ENCODE measurements at regions not wholly inside any gene's neighbourhood (a gene's known extent, or its start where the extent isn't known, plus 50 kb on each side); places are given as distances from the start of the nearest gene placed in this dataset.

DNA sequence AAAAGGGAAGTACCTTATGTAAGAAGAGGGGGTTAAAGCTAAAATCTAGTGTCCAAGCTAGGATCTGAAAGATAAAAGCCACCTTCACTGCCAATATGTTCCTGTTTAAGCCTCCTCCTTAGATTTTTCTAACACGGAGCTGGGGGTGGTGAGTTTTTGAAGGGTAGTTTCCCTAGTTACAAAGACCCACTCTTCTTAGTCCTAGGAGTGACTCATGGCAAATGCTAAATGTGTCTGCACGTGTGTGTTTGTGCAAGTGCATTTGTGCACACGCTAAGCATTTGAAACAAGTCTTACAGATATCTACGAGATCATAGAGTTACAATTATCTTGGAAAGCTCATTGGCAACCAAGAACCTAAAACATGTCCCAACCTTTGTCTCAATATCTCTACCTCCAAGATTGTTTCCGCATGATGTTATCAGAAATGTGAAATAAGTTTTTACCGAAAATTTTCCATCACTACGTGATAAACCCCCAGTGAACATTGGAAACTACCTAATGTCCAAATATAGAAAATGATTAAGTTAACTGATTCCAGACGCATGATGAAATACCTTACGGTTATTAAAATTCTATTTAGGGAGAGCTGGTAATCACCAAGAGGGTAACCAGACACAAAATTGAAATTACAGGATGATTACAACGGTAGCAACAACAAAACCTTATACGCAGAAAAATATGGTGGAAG, 78.0 kb upstream of the HRH2 start:
- DNase-seq = no peak

DNA sequence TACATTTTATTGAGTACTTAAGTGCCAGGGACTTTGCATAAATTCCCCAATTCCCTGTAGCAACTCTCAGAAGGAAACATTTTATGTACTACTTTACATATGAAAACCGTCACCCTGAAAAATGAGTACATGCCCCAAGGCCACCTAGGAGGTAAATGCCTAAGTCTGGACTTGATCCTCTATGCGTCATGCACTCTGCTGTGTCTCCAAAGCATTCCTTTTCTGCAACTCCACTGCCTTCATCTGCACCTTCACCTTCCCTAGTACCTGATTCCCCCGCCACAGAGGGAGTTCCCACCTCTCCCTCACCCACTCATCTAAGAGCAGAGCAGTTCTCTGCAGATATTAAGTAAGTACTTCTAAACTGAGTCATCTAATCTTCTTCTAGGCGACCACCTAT, 75.2 kb upstream of the HRH2 start:
- no peak for DNase-seq

DNA sequence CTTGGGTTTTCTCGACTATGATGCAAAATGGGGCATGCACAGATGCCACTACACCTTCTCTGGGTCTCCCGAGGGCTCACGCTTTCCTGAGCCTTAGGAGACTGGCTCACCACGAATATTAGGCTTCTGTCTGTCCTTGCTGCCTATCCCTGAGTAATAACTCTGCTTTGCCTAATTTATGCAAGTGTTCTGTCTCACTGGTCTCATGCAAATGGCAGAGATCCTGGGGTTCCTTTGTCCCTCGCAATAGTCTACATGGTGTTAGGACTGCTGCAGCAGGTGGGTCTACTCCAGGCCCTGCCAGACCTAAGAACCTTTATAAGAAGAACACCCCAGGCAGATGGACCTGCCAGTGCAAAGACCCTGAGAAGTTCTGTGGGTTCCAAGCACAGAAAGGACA, 72.3 kb upstream of the HRH2 start:
- no peak for DNase-seq

DNA sequence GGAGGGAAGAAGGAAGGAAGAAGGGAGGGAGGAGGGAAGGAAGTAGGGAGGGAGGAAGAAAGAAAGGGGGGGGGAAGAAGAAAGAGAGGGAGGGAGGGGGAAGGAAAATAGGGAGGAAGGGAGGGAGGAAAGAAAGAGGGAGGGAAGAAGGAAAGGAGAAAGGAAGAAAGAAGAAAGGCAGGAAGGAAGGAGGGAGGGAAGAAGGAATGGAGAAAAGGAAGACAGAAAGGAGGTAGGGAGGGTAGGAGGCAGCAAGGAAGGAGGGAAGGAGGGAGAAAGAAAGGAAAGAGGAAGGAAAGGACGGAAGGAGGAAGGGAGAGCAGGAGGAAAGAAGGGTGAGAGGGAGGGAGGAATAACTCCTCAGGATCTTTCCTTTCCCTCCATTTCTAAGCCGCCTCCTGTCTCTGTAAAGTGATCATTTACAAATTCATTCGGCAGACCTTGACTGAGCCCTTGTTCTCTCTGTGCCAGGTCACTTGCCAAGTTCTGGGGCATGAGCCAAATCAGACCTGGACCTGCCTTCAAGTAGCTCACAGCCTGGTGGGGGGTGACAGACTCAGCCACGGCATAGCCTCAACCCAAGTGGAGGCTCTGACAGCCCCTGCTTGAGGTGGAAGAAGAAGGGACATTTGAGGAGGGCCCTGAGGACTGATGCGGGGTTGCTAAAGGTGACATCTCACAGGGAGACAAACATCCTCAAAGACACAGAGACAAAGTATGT, 69.0 kb upstream of the HRH2 start:
- no peak for DNase-seq

DNA sequence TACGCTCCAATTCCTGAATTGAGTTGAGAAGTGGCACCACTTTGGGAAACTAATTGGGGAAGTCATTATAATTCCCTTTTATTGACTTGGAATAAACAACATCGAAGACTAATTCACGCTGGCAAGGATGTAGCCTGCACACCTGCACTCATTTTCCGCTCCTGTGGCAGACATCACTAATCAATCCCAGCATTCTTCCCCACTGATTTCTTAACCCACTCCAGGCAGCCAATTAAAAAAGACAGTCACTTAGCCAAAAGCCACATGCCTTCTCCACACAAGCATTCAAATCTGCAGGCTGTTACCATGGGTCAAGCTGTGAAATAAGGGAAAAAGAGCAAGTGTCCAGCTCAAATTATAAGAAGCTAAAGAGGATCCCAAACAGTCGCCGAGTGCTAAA, 68.2 kb upstream of the HRH2 start:
- DNase-seq = no peak

DNA sequence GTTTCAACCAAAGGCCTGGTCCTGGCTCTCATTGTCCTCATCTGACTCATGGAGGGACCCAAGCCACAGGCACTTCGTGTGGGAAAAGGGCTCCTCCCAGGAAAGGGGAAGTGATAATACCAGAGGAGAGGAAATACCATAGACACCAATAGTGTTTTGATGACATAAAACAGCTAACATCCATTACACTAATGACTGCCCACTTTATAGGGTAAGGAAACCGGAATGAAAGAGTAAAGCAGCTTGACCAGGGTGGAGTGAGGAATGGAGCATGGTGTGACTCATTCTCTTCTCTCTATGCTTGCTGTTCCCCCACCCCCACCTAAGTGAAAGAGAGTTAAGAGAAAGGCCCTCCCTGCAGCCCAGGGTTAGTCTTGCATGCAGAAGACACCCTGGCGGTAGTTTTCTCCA, 67.4 kb upstream of the HRH2 start:
- DNase-seq = no peak

DNA sequence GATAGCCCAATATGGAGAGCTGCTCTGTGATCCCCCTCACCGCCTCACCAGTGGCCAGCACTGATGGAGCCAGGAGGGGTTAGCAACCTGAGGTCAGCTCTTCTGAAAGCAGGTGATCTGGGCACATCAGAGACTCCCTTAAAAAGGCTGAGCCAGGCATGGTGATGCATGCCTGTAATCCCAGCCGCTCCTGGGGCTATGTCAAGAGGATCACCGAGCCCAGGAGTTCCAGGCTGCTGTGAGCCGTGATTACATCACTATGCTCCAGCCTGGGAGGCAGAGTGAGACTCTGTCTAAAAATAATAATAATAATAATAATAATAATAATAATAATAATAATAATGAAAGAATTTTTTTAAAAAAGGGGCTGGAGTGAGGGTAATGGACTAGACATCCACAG, 66.6 kb upstream of the HRH2 start:
- no peak for DNase-seq

DNA sequence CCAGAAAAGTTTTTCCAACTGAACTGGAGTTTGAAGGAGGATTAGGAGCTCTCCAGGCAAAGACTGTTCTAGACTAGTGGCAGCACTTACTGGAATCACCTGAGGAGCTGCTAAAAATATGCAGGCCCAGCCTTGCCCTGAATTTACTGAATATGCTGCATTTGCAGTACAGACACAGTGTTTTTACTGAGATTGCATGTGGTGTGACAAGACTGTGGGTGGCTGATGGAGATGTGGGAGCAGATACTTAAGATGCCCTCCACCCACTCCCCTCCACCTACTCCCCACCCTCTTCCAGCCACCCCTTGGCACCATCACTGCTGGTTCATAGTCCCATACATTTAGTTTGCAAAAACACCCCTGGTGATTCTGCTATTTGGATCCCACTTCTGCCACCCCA, 64.1 kb upstream of the HRH2 start:
- DNase-seq = no peak

DNA sequence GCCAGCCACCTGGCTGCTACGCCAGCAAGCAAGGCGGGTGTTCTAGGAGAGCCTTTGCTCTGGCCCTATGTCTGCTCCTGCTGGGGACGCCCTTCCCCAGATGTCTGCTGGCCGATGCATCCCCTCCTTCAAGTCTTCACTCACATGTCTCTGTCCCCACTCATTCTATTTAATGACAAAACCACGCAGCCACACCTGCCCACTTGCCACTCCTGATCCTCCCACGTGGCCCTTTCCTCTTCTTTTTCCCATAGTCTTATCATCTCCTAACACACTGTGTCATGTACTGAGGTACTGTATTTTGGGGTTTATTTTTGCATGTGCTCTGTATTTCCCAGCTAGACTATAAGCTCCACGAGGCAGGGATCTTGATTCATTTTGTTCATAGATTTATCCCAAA, 62.0 kb upstream of the HRH2 start:
- no peak for DNase-seq

DNA sequence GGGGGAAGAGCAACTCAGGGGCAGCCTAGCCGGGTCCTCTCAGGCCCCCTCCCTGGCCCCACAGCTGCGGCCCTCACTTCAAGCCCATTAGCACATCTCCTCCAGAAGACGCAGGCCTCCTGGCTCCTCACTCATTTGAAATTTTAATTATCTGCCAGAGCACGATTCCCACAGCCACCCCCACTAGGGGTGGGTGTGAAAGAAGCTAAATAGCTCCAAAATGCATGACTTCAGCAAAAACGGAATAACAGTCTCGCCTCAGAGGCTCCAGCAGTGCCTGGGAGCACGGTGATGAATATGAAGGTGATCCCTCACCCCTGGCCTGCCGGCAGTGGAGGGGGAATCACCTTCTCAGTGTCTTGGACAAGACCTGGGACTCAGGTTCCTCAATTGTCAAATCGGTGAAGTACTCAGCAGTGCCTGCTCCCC, 61.1 kb upstream of the HRH2 start:
- no peak for DNase-seq

DNA sequence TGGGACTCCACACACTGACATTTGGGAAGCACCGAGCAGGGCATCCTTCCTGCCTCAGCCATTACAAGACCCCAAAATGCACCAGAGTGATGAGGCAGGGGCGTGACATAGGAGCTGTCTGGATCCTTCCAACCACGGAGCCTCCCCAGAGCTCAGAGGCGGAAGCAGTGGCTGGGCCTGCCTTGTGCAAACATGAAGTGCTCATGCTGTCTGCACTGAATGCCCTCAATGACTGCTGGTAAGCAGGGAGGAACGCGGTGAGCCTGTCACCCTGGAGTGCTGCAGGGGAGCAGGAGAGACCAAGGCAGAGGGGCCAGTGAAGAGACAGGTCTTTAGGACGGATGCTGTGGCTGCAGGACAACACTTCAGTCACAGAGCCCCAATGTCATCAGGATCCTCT, 60.2 kb upstream of the HRH2 start:
- DNase-seq = peak; percentile 38

DNA sequence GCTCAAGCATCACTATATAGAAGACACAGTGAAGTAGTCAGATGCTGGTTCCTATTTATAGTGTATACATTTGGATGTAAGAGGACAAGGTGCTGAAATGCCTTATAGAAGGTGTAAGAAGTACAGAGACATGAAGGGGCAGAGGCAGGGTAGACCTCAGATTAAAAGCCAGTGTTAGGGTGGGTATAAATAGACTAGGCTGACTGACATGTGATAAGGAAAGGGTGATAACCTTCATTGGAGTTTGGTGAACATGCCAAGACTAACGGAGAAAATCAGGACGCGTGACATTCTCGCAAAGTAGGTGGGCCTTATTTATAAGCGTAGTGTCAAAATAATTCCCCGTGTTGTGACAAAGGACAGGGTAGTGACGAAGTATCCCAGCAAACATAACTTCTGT, 59.1 kb upstream of the HRH2 start:
- no peak for DNase-seq

DNA sequence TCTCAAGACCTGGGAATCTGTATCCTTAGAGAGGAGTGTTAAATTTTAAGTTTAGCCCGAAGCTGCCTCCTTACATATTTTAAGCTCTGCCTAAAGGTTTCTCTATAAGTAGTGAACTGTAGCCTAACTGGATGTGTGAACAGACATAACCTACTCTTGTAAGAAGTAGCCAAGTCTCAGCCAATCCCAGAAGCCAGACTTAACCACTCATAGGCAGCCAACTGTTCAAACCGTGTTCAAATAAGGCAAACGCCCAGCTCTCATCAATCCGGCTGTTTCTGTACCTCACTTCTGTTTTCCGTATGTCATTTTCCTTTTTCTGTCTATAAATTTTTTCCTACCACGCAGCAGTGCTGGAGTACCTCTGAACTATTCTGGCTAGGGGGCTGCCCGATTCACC, 58.7 kb upstream of the HRH2 start:
- no peak for DNase-seq

DNA sequence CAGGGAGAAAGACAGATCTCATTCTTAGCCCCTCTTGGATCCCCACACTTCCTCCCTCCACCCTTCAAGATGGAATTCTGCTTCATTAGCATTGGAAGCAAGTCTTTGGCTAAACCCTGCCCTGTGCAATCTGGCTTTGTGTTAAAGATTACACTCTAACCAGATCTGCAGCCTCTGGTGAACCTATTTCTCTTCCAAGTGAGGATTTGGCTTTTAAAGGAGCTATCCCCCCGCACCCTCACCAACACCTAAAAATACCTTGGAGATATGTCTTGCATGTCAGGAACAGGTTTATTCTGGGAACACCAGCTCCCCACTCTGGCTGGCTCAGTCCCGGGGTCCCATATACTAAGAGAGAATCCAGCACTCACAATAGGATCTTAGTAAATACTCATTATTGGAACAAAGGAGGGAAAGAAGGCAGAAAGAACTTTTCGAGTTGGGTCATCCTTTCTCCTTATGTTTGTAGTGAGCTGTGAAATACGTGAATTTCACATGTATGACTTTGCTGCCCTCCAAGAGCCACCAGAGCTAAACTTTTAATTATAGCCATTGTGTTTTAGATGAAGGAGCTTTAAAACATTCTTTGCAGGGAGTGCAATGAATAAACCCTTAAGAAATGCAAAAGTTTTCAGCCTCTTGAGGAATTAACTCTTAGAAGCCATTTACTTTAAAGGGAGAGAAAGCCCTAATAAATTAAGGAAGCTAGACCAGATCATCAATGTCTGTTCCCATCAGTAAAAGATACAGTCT, 53.7 kb upstream of the HRH2 start:
- no peak for DNase-seq

DNA sequence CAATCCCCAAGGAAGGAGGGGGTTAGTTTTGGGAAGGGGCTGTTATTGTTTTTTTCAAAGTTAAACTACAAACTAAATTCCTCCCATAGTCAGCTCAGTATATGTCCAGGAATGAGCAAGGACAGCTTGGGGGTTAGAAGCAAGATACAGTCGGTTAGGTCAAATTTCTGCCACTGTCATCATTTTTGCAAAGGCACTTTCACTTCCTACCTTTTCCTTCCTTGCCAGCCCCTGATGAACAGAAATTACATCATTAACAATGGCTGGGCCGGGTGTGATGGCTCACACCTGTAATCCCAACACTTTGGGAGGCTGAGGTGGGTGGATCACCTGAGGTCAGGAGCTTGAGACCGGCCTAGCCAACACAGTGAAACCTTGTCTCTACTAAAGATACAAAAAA, 51.5 kb upstream of the HRH2 start:
- no peak for DNase-seq

All from NCI-H345 (cell line).